ENCODE measurements at regions not wholly inside any gene's neighbourhood (a gene's known extent, or its start where the extent isn't known, plus 50 kb on each side); places are given as distances from the start of the nearest gene placed in this dataset.
A peak's percentile ranks its signal among the peaks of the same experiment; 100 is the strongest.

- Histone ChIP-seq H3K27ac (no peak overlapping the region), H3K36me3 (no peaks in the 10 kb centered on the region), H3K4me3 (replicated peaks in 1 of 3) (no peak overlapping the region), H3K27me3 (no peaks in the 10 kb centered on the region), H3K4me1 (no peaks in the 10 kb centered on the region), H3K9me3 (no peaks in the 10 kb centered on the region)
- DNase-seq, result no peak
- no peak for TF ChIP-seq CTCF (IDR thresholded peaks at IDR 0.05)
- no peak for TF ChIP-seq POLR2A (IDR thresholded peaks at IDR 0.05)
- intact Hi-C loops (cut with DNase I), result no loop called here
- 74 to 76% methylated on average over 6 of the region's 6 CpGs for whole genome bisulfite sequencing, 2 donors
Measured at GRCh38 chrX:109831326-109831985, 98.4 kb upstream of the ACSL4 start.

GRCh38 chrX:109839694-109840567, 106.9 kb upstream of the ACSL4 start:
- no peaks in the 10 kb centered on the region for H3K36me3 ChIP-seq
- no peaks in the 10 kb centered on the region for H3K27me3 ChIP-seq
- H3K4me3 ChIP-seq (replicated peaks in 1 of 3), result no peak overlapping the region
- WGBS, 2 donors, result 59 to 65% methylated on average over 13 of the region's 13 CpGs
- H3K9me3 ChIP-seq, result no peaks in the 10 kb centered on the region
- intact Hi-C loops (cut with DNase I), result no loop called here
- no peak for DNase-seq
- no peaks in the 10 kb centered on the region for H3K4me1 ChIP-seq
- TF ChIP-seq POLR2A (IDR thresholded peaks at IDR 0.05), result no peak
- no peak for TF ChIP-seq CTCF (IDR thresholded peaks at IDR 0.05)
- peak overlapping the region in 1 of 3 donors; percentile 17 for H3K27ac ChIP-seq

GRCh38 chrX:109840585-109840984, 107.5 kb upstream of the ACSL4 start:
- intact Hi-C loops (cut with DNase I), result no loop called here
- no peak for TF ChIP-seq POLR2A (IDR thresholded peaks at IDR 0.05)
- peak overlapping the region in 1 of 3 donors; percentile 17 for H3K27ac ChIP-seq
- 66 to 86% methylated on average over 3 of the region's 3 CpGs for WGBS, 2 donors
- H3K4me1 ChIP-seq, result no peaks in the 10 kb centered on the region
- H3K36me3 ChIP-seq, result no peaks in the 10 kb centered on the region
- H3K27me3 ChIP-seq, result no peaks in the 10 kb centered on the region
- no peak for DNase-seq
- no peaks in the 10 kb centered on the region for H3K9me3 ChIP-seq
- no peak overlapping the region for H3K4me3 ChIP-seq (replicated peaks in 1 of 3)

- no peak for DNase-seq
- Histone ChIP-seq H3K9me3 (no peaks in the 10 kb centered on the region), H3K27ac (no peak overlapping the region), H3K4me1 (no peaks in the 10 kb centered on the region), H3K27me3 (no peaks in the 10 kb centered on the region), H3K36me3 (no peaks in the 10 kb centered on the region), H3K4me3 (replicated peaks in 1 of 3) (no peak overlapping the region)
- no peak for TF ChIP-seq CTCF (IDR thresholded peaks at IDR 0.05)
- no peak for TF ChIP-seq POLR2A (IDR thresholded peaks at IDR 0.05)
- WGBS, 2 donors, result 88 to 93% methylated on average over 4 of the region's 4 CpGs
- intact Hi-C loops (cut with DNase I), result no loop called here
Measured at GRCh38 chrX:109841257-109841656, 108.2 kb upstream of the ACSL4 start.

GRCh38 chrX:109841869-109842579, 109.0 kb upstream of the ACSL4 start:
- no peak for DNase-seq
- Histone ChIP-seq H3K4me3 (replicated peaks in 1 of 3) (no peak overlapping the region), H3K27ac (no peak overlapping the region), H3K4me1 (no peaks in the 10 kb centered on the region), H3K27me3 (no peaks in the 10 kb centered on the region), H3K36me3 (no peaks in the 10 kb centered on the region), H3K9me3 (no peaks in the 10 kb centered on the region)
- intact Hi-C loops (cut with DNase I), result no loop called here
- TF ChIP-seq POLR2A (IDR thresholded peaks at IDR 0.05), result no peak
- no peak for TF ChIP-seq CTCF (IDR thresholded peaks at IDR 0.05)
- WGBS, 2 donors, result 77 to 90% methylated on average over 3 to 4 of the region's 4 CpGs
